ENCODE measurements at regions not wholly inside any gene's neighbourhood (a gene's known extent, or its start where the extent isn't known, plus 50 kb on each side); places are given as distances from the start of the nearest gene placed in this dataset.
A peak's percentile ranks its signal among the peaks of the same experiment; 100 is the strongest.

DNA sequence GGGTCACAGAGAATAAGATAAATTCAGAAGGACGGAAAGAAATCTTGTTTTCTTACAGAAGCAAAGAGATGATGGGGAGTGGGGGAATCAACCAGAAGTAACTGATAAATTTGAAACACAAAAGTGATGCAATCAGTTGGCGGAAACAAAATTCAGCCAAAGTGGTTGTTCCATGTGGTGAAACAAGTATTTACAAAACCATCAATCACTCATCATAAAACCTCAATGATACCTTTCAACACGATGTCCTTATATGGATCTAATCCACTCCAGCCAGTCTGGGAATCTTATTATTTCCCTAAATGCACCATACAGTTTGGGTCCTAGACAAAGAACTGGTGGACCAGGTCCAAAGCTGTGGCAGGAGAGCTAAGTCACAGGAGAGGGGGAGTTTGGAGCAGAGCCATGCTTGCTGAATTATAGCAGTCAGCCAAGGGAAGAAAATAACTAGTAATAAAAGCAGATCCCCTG, 303.8 kb upstream of the LRRC7 start:
- TF ChIP-seq BHLHE40 (IDR thresholded peaks at IDR 0.05; ENCODE audit: borderline replicate concordance) (no peak), SP1 (IDR thresholded peaks at IDR 0.05) (no peak), TARDBP (IDR thresholded peaks at IDR 0.05) (no peak), ELF4 (IDR thresholded peaks at IDR 0.05) (no peak), FOXA1 (IDR thresholded peaks at IDR 0.05) (0 out of 2 replicates have a peak, but pooled peaks have one; percentile 17), SUZ12 (IDR thresholded peaks at IDR 0.05) (no peak), HDGF (IDR thresholded peaks at IDR 0.05; ENCODE audit: borderline replicate concordance) (no peak)

Data from HEK293T (cell line).